Type B pancreatic cell (in vitro differentiated cells): ENCODE measurements at regions not wholly inside any gene's neighbourhood (a gene's known extent, or its start where the extent isn't known, plus 50 kb on each side); places are given as distances from the start of the nearest gene placed in this dataset.

ENCODE experiments used
- DNase-seq: peaks from one replicate; pipeline ENCODE4 v3.0.0; 2021; ENCODE audit warnings: mixed read lengths; ENCODE audit not compliant: unreplicated experiment; ENCODE audit errors: extremely low spot score
- H3K27ac Mint-ChIP-seq: 2 replicates; pipeline ENCODE4 v1.8.0; 2021; ENCODE audit warnings: mild to moderate bottlenecking, mixed read lengths
- H3K27me3 Mint-ChIP-seq: 2 replicates; pipeline ENCODE4 v1.8.0; 2021; ENCODE audit warnings: mixed read lengths
- H3K36me3 Mint-ChIP-seq: 2 replicates; pipeline ENCODE4 v1.8.0; 2021; ENCODE audit warnings: mixed read lengths
- H3K4me1 Mint-ChIP-seq: one replicate; pipeline ENCODE4 v1.8.0; 2021; ENCODE audit warnings: mixed read lengths; ENCODE audit not compliant: unreplicated experiment
- H3K4me3 Mint-ChIP-seq: 2 replicates; pipeline ENCODE4 v1.8.0; 2021; ENCODE audit warnings: mild to moderate bottlenecking, mixed read lengths
- H3K9me3 Mint-ChIP-seq: 2 replicates; pipeline ENCODE4 v1.8.0; 2021; ENCODE audit warnings: mixed read lengths
- TF ChIP-seq, protein P1 (sequence below): fragments of 200-600 bp; sonication (generic); conservative IDR thresholded peaks from 2 replicates; pipeline ENCODE4 v1.5.0; 2021; ENCODE audit warnings: antibody characterized with exemption, mild to moderate bottlenecking

DNA sequence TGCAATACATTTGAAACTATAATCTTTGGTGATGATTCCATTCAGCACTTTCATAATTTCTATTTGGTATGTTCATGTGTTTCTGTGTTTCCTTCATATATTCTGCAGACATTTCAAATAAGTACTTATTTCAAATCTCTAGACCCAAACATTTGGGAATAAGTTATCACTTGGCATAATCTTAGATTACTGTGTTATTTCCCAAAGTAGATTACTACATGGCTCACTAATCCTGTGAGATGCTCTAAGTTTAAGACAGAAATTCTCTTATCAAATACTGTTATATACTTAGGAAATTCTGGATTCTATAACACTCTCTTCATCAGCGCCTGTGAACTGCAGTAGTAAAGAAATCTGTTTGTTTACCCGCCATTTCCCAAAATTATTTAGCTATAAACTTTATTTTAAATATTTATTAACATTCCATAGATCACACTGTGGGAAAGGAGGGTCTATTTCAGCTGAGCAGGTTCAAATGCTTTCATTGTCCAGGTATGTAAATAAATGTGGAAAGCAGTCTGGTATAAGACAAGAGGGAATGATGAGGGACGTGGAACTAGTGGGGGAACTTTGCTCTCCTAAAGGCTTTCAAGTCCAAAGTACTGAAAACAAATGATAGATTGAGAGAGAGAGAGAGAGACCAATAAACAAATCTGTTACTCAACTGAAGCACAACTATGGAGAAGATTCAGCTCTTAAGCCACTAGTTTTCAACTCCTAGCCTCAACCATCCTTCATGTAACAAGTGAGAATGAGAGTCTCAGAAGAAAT is 61.8 kb upstream of the TOM1L1 start:
- Mint-ChIP-seq H3K9me3 (no peaks in the 10 kb centered on the region), H3K27ac (no peak overlapping the region), H3K27me3 (no peaks in the 10 kb centered on the region), H3K36me3 (no peaks in the 10 kb centered on the region), H3K4me1 (no peaks in the 10 kb centered on the region), H3K4me3 (no peak overlapping the region)
- DNase-seq = no peak
- TF ChIP-seq, protein P1, sequence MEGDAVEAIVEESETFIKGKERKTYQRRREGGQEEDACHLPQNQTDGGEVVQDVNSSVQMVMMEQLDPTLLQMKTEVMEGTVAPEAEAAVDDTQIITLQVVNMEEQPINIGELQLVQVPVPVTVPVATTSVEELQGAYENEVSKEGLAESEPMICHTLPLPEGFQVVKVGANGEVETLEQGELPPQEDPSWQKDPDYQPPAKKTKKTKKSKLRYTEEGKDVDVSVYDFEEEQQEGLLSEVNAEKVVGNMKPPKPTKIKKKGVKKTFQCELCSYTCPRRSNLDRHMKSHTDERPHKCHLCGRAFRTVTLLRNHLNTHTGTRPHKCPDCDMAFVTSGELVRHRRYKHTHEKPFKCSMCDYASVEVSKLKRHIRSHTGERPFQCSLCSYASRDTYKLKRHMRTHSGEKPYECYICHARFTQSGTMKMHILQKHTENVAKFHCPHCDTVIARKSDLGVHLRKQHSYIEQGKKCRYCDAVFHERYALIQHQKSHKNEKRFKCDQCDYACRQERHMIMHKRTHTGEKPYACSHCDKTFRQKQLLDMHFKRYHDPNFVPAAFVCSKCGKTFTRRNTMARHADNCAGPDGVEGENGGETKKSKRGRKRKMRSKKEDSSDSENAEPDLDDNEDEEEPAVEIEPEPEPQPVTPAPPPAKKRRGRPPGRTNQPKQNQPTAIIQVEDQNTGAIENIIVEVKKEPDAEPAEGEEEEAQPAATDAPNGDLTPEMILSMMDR = no peak

DNA sequence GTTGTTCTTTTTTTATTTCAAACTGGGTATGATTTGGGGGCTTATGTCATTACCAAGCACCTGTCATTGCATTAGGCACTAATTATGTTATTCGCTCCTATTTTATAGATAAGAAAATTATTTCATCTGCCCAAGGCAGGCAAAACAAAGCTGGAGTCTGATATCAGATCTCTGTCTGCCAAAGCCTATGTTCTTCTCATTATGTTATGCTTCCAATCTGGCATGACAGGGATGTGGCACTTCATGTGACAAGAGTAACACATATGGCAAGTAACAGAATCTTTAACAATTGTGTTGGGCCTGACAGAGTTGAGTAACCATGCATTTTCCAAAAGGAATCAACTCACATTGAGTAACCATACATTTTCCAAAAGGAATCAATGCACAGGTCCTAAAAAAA is 61.2 kb upstream of the TOM1L1 start:
- no peaks in the 10 kb centered on the region for H3K4me1 Mint-ChIP-seq
- H3K4me3 Mint-ChIP-seq = no peak overlapping the region
- DNase-seq = no peak
- no peaks in the 10 kb centered on the region for H3K27me3 Mint-ChIP-seq
- H3K9me3 Mint-ChIP-seq = no peaks in the 10 kb centered on the region
- no peaks in the 10 kb centered on the region for H3K36me3 Mint-ChIP-seq
- no peak overlapping the region for H3K27ac Mint-ChIP-seq
- TF ChIP-seq, protein P1 = no peak

DNA sequence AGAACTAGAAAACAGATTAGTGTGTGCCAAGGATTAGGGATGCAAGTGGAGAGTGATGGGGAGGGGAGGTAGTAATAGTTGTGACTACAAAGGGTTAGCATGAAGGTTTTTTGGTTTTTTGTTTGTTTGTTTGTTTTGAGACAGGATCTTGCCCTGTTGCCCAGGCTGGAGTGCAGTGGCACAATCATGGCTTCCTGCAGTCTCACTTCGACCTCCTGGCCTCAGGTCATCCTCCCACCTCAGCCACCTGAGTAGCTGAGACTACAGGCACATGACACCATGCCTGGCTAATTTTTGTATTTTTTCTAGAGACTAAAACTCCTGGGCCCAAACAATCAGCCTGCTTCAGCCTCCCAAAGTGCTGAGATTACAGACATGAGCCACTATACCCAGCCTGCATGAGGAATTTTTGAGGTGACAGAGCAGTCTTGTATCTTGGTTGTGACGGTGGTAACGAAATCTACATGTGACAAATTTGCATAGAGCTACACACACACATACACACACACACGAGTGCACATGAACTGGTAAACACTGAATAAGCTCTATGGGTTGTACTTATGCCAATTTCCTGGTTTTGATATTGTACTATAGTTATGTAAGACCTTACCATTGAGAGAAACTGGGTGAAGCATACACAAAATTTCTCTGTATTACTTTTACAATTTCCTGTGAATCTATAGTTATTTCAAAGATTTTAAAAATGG is 59.6 kb upstream of the TOM1L1 start:
- H3K27ac Mint-ChIP-seq = no peak overlapping the region

DNA sequence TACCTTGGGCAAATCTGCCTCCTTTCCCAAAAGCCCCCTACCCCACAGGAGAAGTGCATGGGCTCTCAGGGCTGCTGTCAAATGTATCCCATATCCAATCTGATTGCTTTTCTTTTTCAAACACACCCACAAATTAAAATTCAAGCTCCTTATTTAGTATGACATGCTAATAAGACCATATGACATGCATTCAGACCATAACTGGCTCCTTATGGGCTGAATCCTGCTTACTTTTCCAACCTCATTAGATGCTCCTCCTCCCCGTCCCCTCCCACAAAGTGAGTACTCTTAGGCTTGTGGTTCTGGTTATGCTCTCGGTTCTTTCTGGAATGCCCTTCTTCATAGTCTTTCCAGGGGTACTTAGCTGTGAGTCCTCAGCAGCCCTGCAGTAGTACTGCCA is 59.0 kb upstream of the TOM1L1 start:
- Mint-ChIP-seq H3K27me3 (no peaks in the 10 kb centered on the region), H3K27ac (no peak overlapping the region), H3K36me3 (no peaks in the 10 kb centered on the region), H3K4me1 (no peaks in the 10 kb centered on the region), H3K4me3 (no peak overlapping the region), H3K9me3 (no peaks in the 10 kb centered on the region)
- TF ChIP-seq, protein P1 = no peak
- DNase-seq = no peak

More for the DNA sequence above, 59.6 kb upstream of the TOM1L1 start:
- TF ChIP-seq, protein P1 = no peak
- Mint-ChIP-seq H3K27me3 (no peaks in the 10 kb centered on the region), H3K4me3 (no peak overlapping the region), H3K9me3 (no peaks in the 10 kb centered on the region), H3K4me1 (no peaks in the 10 kb centered on the region), H3K36me3 (no peaks in the 10 kb centered on the region)
- no peak for DNase-seq

DNA sequence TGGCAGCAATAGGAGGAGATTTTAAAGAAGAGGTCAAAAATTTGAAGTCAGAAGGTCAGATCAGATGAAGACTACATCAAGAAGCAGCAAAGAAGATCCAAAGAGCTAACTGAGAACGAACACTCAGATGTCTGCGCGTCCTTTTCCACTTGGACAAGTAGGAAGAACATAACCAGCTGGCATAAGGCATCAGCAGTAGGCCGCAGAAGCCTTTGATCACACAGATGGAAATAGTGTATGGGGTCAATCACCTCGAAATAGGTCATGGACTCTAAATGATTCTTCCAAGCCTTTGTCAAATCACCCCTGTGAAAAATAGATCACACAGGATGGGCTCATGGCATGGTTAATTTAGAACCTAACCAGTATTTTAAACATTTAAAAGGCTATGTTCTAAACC is 56.4 kb upstream of the TOM1L1 start:
- H3K27ac Mint-ChIP-seq = no peak overlapping the region
- no peaks in the 10 kb centered on the region for H3K36me3 Mint-ChIP-seq
- H3K27me3 Mint-ChIP-seq = no peaks in the 10 kb centered on the region
- no peak for DNase-seq
- TF ChIP-seq, protein P1 = no peak
- no peak overlapping the region for H3K4me3 Mint-ChIP-seq
- H3K4me1 Mint-ChIP-seq = no peaks in the 10 kb centered on the region
- no peaks in the 10 kb centered on the region for H3K9me3 Mint-ChIP-seq
